ENCODE measurements at regions not wholly inside any gene's neighbourhood (a gene's known extent, or its start where the extent isn't known, plus 50 kb on each side); places are given as distances from the start of the nearest gene placed in this dataset.

GRCh38 chr13:105089858-105090643, 1445.4 kb downstream of the EFNB2 start:
- no peak for DNase-seq

GRCh38 chr13:105087945-105088344, 1447.5 kb downstream of the EFNB2 start:
- peak in 1 of 3 experiments; percentile 13 for DNase-seq

GRCh38 chr13:105084931-105085330, 1450.5 kb downstream of the EFNB2 start:
- no peak for DNase-seq

- DNase-seq: peak in 1 of 3 experiments; percentile 38
These were observed 1451.5 kb downstream of the EFNB2 start for GRCh38 chr13:105083992-105084391.

- DNase-seq: no peak
These were observed 1460.7 kb downstream of the EFNB2 start for GRCh38 chr13:105074755-105075154.

GRCh38 chr13:105073041-105073440, 1462.4 kb downstream of the EFNB2 start:
- no peak for DNase-seq

- DNase-seq: peak in 1 of 3 experiments; percentile 10
These were observed 1465.0 kb downstream of the EFNB2 start for GRCh38 chr13:105070452-105070851.

GRCh38 chr13:105069106-105069505, 1466.4 kb downstream of the EFNB2 start:
- DNase-seq: no peak

GRCh38 chr13:105063676-105064075, 1471.8 kb downstream of the EFNB2 start:
- no peak for DNase-seq

GRCh38 chr13:105059786-105060185, 1475.7 kb downstream of the EFNB2 start:
- DNase-seq: no peak

- no peak for DNase-seq
These were observed 1476.9 kb downstream of the EFNB2 start for GRCh38 chr13:105058517-105058916.

GRCh38 chr13:105052711-105053110, 1482.8 kb downstream of the EFNB2 start:
- peak in 1 of 3 experiments; percentile 33 for DNase-seq

GRCh38 chr13:105050686-105051085, 1484.8 kb downstream of the EFNB2 start:
- no peak for DNase-seq

GRCh38 chr13:105048677-105049076, 1486.8 kb downstream of the EFNB2 start:
- DNase-seq: no peak

GRCh38 chr13:105047676-105048295, 1487.7 kb downstream of the EFNB2 start:
- DNase-seq: no peak

GRCh38 chr13:105037110-105037509, 1498.4 kb downstream of the EFNB2 start:
- peak in 2 of 3 experiments; percentile 6 to 52 for DNase-seq

GRCh38 chr13:105035092-105035491, 1500.4 kb downstream of the EFNB2 start:
- peak in 1 of 3 experiments; percentile 33 for DNase-seq

GRCh38 chr13:105033999-105034398, 1501.5 kb downstream of the EFNB2 start:
- no peak for DNase-seq

- DNase-seq: no peak
These were observed 1504.2 kb downstream of the EFNB2 start for GRCh38 chr13:105031306-105031705.

- no peak for DNase-seq
These were observed 1504.6 kb downstream of the EFNB2 start for GRCh38 chr13:105030851-105031250.

GRCh38 chr13:105019073-105019472, 1516.4 kb downstream of the EFNB2 start:
- DNase-seq: no peak

- DNase-seq: no peak
These were observed 1519.2 kb downstream of the EFNB2 start for GRCh38 chr13:105016266-105016665.

GRCh38 chr13:105008604-105009003, 1526.9 kb downstream of the EFNB2 start:
- no peak for DNase-seq

- DNase-seq: no peak
These were observed 1528.2 kb downstream of the EFNB2 start for GRCh38 chr13:105007166-105007808.

Measured in NCI-H1417 (cell line).